ENCODE measurements at regions not wholly inside any gene's neighbourhood (a gene's known extent, or its start where the extent isn't known, plus 50 kb on each side); places are given as distances from the start of the nearest gene placed in this dataset.

DNA sequence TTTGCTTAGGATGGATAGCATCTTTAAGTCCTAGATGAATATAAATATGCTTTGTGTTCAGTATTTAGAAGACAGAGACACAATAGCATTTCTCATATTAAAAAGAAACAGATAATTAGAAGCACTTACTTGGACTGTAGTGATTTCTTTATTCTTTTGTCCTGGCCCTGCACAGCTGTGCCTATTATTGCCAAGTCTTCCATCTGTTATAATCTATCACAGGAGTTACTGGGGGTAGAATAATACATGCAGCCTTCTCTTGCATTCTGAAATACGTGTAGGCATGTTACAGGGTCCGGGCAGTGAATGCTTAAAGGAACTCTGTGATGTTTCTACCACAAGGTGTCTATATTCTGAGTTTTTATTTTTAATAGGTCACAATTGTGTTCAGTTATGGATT is 461.5 kb upstream of the COBL start:
- TF ChIP-seq, protein P1, sequence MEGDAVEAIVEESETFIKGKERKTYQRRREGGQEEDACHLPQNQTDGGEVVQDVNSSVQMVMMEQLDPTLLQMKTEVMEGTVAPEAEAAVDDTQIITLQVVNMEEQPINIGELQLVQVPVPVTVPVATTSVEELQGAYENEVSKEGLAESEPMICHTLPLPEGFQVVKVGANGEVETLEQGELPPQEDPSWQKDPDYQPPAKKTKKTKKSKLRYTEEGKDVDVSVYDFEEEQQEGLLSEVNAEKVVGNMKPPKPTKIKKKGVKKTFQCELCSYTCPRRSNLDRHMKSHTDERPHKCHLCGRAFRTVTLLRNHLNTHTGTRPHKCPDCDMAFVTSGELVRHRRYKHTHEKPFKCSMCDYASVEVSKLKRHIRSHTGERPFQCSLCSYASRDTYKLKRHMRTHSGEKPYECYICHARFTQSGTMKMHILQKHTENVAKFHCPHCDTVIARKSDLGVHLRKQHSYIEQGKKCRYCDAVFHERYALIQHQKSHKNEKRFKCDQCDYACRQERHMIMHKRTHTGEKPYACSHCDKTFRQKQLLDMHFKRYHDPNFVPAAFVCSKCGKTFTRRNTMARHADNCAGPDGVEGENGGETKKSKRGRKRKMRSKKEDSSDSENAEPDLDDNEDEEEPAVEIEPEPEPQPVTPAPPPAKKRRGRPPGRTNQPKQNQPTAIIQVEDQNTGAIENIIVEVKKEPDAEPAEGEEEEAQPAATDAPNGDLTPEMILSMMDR (IDR thresholded peaks at IDR 0.05), result no peak
- Mint-ChIP-seq H3K36me3 (ENCODE audit: low read depth) (no peaks in the 10 kb centered on the region), H3K27ac (ENCODE audit: unreplicated experiment) (no peak overlapping the region), H3K4me3 (ENCODE audit: unreplicated experiment) (no peak overlapping the region), H3K27me3 (ENCODE audit: low read depth) (no peaks in the 10 kb centered on the region), H3K4me1 (ENCODE audit: low read depth) (no peaks in the 10 kb centered on the region), H3K9me3 (ENCODE audit: low read depth) (no peaks in the 10 kb centered on the region)
- DNase-seq (ENCODE audit: low spot score), result no peak

- H3K4me3 Mint-ChIP-seq (ENCODE audit: unreplicated experiment), result no peak overlapping the region
- DNase-seq (ENCODE audit: low spot score), result no peak
- H3K27me3 Mint-ChIP-seq (ENCODE audit: low read depth), result peaks cover 1% of the 10 kb centered on the region
- H3K36me3 Mint-ChIP-seq (ENCODE audit: low read depth), result no peaks in the 10 kb centered on the region
- H3K27ac Mint-ChIP-seq (ENCODE audit: unreplicated experiment), result no peak overlapping the region
- TF ChIP-seq, protein P1 (IDR thresholded peaks at IDR 0.05), result no peak
- no peaks in the 10 kb centered on the region for H3K4me1 Mint-ChIP-seq (ENCODE audit: low read depth)
- no peaks in the 10 kb centered on the region for H3K9me3 Mint-ChIP-seq (ENCODE audit: low read depth)
Measured at GRCh38 chr7:51774178-51774577, 457.6 kb upstream of the COBL start.

- H3K9me3 Mint-ChIP-seq (ENCODE audit: low read depth), result no peaks in the 10 kb centered on the region
- TF ChIP-seq, protein P1 (IDR thresholded peaks at IDR 0.05), result no peak
- H3K36me3 Mint-ChIP-seq (ENCODE audit: low read depth), result no peaks in the 10 kb centered on the region
- no peak for DNase-seq (ENCODE audit: low spot score)
- no peak overlapping the region for H3K4me3 Mint-ChIP-seq (ENCODE audit: unreplicated experiment)
- no peak overlapping the region for H3K27ac Mint-ChIP-seq (ENCODE audit: unreplicated experiment)
- H3K27me3 Mint-ChIP-seq (ENCODE audit: low read depth), result peaks cover 1% of the 10 kb centered on the region
- H3K4me1 Mint-ChIP-seq (ENCODE audit: low read depth), result no peaks in the 10 kb centered on the region
Measured at GRCh38 chr7:51772190-51772589, 455.6 kb upstream of the COBL start.

DNA sequence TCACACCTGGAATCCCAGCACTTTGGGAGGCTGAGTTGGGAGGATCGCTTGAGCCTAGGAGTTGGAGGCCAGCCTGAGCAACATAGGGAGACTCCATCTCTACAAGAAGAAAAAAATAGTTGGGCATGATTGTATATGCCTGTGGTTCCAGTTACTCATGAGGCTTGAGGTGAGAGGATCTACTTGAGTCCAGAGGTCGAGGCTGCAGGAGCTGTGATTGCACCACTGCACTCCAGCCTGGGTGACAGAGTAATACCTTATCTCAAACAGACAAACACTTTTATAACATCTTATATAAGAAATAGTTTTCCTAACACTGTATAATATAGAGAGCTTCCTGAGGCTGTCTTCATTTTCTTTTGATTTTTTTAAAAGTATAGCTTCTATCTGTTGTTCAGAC is 448.4 kb upstream of the COBL start:
- H3K4me3 Mint-ChIP-seq (ENCODE audit: unreplicated experiment), result no peak overlapping the region
- no peaks in the 10 kb centered on the region for H3K27me3 Mint-ChIP-seq (ENCODE audit: low read depth)
- H3K4me1 Mint-ChIP-seq (ENCODE audit: low read depth), result no peaks in the 10 kb centered on the region
- H3K9me3 Mint-ChIP-seq (ENCODE audit: low read depth), result no peaks in the 10 kb centered on the region
- TF ChIP-seq, protein P1 (IDR thresholded peaks at IDR 0.05), result no peak
- no peaks in the 10 kb centered on the region for H3K36me3 Mint-ChIP-seq (ENCODE audit: low read depth)
- DNase-seq (ENCODE audit: low spot score), result no peak
- H3K27ac Mint-ChIP-seq (ENCODE audit: unreplicated experiment), result no peak overlapping the region

DNA sequence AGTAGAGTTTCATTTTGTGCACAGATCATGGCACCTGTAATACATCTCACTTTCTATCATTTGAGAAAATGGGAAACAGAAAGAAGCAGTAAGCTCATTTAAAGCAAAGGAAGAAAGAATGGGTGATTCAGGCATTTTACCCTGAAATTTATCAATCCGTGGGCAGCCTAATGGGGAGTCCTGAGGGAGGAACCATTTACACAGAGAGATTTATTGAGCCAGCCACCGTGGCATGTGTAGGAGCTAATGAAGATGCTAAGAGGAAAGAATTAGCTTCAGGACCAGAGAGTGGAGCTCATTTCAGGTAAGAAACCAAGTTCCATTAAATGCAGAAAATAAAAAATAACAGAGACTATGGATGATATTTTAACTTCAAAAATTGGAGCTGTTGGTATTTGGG is 443.4 kb upstream of the COBL start:
- TF ChIP-seq, protein P1 (IDR thresholded peaks at IDR 0.05), result no peak
- Mint-ChIP-seq H3K27ac (ENCODE audit: unreplicated experiment) (no peak overlapping the region), H3K27me3 (ENCODE audit: low read depth) (no peaks in the 10 kb centered on the region), H3K4me3 (ENCODE audit: unreplicated experiment) (no peak overlapping the region), H3K4me1 (ENCODE audit: low read depth) (no peaks in the 10 kb centered on the region), H3K36me3 (ENCODE audit: low read depth) (no peaks in the 10 kb centered on the region), H3K9me3 (ENCODE audit: low read depth) (no peaks in the 10 kb centered on the region)
- DNase-seq (ENCODE audit: low spot score), result no peak

Data from chondrocyte (in vitro differentiated cells).